Stomach (tissue), 4 donors: ENCODE measurements at regions not wholly inside any gene's neighbourhood (a gene's known extent, or its start where the extent isn't known, plus 50 kb on each side); places are given as distances from the start of the nearest gene placed in this dataset.

Experiments
- EP300 ChIP-seq: sonication (generic); formaldehyde crosslinking; IDR thresholded peaks from one replicate; pipeline ENCODE4 v1.6.1; 2017; ENCODE audit warnings: antibody characterized with exemption
- POLR2A ChIP-seq, 4 donors: fragments of 450-650 bp; IDR thresholded peaks; one replicate each; pipeline ENCODE4 v1.6.1; 2016; ENCODE audit warnings: antibody characterized with exemption in 4 of 4, control low read depth in 2 of 4, mild to moderate bottlenecking in 1 of 4, moderate library complexity in 1 of 4
- TF ChIP-seq, protein P1 (sequence below), 7 experiments: fragments of 450-650 bp in 4 of 7; fragments of 200-600 bp in 3 of 7; sonication (generic) in 3 of 7; IDR thresholded peaks; one replicate each; pipeline ENCODE4 v1.5.1; 2016 to 2019; ENCODE audit warnings: antibody characterized with exemption in 7 of 7, control low read depth in 2 of 7, mild to moderate bottlenecking in 1 of 7

DNA sequence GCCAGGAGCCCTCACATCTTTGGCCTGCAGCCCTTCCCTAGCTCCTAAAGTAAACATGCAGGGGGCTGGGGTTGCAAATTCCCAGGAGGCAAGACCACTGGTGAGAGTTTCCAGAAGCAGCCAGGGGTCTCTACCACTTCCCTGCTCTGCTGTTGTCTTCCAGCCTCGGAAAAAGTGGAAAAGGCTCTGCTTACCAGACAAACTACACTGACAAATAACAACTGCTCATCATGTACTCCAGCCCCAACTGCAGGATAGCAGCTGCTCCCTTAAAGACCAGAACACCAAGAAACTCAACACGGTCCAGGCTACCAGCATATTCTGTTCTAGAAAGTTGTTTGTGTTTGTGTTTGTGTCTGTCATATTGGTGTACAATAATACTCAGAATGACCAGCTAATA is 187.5 kb upstream of the MARCKS start:
- no peak for TF ChIP-seq EP300
- TF ChIP-seq, protein P1, sequence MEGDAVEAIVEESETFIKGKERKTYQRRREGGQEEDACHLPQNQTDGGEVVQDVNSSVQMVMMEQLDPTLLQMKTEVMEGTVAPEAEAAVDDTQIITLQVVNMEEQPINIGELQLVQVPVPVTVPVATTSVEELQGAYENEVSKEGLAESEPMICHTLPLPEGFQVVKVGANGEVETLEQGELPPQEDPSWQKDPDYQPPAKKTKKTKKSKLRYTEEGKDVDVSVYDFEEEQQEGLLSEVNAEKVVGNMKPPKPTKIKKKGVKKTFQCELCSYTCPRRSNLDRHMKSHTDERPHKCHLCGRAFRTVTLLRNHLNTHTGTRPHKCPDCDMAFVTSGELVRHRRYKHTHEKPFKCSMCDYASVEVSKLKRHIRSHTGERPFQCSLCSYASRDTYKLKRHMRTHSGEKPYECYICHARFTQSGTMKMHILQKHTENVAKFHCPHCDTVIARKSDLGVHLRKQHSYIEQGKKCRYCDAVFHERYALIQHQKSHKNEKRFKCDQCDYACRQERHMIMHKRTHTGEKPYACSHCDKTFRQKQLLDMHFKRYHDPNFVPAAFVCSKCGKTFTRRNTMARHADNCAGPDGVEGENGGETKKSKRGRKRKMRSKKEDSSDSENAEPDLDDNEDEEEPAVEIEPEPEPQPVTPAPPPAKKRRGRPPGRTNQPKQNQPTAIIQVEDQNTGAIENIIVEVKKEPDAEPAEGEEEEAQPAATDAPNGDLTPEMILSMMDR (IDR thresholded peaks at IDR 0.05) = no peak
- TF ChIP-seq POLR2A (IDR thresholded peaks at IDR 0.05) = no peak
